ENCODE measurements at regions not wholly inside any gene's neighbourhood (a gene's known extent, or its start where the extent isn't known, plus 50 kb on each side); places are given as distances from the start of the nearest gene placed in this dataset.

- DNase-seq = no peak
These were observed 582.8 kb downstream of the TCERG1L start for GRCh38 chr10:130728531-130729215.

DNA sequence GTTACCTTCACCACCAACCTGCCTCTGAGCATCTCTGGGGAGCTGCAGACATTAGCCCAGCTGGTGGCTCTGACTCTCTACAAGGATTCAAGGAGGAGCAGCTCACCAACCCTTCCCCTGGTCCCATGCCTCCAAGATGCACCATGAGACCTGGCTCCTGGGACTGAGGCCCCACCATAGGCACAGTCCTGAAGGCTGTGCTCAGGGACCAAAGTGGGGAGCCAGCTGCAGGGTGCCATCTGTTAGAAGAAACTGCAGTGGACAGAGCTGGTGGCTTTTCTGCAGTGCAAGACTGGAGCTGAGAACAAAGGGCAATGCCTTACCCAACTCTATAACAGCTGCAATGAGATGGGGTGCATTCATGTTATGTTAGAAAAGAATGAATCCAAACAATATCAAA, 581.6 kb downstream of the TCERG1L start:
- no peak for DNase-seq

DNA sequence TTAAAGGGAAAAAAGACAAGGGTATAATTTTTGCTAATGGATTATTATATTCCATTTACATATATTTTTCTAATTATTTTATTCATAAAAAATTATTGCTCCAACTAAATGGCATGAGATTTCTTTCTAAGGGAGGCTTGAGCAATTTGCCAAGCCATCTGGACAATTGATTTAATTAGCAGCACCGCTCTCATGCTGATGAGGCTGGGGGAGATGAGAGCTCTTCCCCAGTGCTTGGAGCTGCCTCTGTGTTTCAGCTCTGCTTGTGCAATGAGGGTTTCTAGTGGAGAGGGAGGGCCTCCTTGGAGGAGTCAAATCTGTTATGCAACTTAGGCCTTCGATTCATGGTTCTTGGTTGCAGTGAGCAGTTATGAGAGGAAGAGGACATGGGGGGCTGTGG, 574.3 kb downstream of the TCERG1L start:
- no peak for DNase-seq

GRCh38 chr10:130737621-130738020, 573.9 kb downstream of the TCERG1L start:
- no peak for DNase-seq

GRCh38 chr10:130739016-130739756, 572.3 kb downstream of the TCERG1L start:
- no peak for DNase-seq

- no peak for DNase-seq
These were observed 571.8 kb downstream of the TCERG1L start for GRCh38 chr10:130739757-130740145.

DNA sequence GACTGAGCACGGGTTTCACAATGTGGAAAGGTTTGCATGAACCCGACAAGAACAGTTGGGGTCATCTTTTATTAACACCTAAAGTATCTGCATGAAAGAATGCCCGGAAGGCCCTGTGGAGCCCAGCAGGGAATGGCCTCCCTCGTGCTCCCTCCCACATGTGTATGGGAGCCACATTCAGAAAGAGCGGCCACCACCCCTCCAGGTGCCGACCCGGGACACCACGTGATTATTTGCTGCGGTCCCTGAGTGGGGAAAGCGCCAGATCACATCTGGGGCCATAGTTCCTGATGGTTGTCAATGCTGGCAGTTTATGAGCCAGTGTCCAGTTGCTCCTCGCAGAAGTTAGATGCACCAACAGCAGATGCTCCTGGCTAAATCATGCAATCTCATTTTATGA, 571.4 kb downstream of the TCERG1L start:
- DNase-seq = no peak

GRCh38 chr10:130740915-130741750, 570.4 kb downstream of the TCERG1L start:
- DNase-seq = no peak

DNA sequence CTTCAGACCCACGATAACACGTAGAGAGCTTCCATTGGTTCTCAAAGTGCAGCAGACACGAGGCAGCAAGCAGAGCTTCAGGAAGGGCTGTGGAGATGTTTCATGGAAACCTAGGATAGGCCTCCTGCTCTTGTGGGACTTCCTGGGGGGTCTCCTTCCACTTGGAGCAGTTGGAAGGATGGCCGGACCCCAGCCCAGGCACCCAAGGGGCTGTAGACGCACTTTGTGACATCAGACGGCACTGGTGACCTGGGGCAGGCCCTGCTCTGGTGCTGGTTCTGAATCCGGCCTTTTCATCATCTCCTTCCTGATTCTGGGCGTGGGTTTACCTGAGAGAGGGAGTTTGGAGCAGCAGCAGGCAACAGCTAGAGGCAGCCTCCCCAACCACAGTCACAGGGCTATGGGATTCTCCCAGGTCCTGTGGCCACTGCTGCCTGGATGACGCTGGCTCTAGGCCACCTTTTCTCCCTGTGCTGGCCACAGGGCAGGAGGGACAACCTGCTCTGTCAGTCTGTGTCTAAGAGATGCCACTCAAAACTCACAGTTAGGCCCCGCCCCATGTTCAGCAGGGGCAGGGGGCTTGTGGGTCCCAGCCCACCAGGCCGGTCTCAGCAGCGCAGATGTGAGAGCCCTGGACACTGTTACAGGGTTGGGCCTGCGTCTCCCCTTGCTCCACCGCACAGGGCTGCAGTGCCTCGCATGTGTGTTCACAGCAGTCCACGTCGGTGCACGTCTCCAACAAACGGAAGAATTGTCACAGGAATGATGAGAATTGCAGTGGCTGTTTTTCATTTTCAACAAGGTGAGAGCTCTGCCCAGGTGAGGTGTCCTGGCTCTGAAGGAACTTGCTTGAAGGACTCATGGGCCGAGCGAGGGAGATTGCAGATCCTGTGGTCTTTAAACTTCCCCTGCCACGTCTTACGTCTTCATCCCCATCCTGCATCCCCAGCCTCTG, 569.3 kb downstream of the TCERG1L start:
- no peak for DNase-seq

- DNase-seq = no peak
These were observed 568.4 kb downstream of the TCERG1L start for GRCh38 chr10:130742941-130743675.

DNA sequence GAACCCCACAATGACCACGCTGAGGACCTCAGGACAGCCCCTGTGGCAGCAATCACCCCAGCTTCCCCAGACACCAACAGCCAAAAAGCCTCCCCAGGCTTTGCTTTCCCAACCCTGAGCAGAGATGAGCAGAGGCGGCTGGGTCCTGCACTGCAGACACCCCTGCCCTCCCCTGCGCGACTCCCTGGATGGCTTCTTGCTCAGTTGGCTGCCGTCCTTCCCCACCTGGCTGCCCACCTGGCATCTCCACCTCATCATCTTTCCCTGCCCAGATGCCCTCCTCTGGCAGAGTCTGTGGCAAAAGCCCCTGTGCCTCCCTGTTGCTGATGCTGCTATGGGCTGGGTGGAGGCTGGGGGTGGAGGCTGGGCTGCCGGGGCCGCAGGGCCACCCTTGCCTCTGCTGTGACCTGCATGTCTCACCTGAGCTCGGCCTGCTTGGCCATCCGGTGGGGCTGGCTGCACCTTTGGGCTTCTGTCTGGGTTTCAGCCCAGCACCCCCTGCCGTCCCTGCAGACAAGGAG, 567.7 kb downstream of the TCERG1L start:
- no peak for DNase-seq

DNA sequence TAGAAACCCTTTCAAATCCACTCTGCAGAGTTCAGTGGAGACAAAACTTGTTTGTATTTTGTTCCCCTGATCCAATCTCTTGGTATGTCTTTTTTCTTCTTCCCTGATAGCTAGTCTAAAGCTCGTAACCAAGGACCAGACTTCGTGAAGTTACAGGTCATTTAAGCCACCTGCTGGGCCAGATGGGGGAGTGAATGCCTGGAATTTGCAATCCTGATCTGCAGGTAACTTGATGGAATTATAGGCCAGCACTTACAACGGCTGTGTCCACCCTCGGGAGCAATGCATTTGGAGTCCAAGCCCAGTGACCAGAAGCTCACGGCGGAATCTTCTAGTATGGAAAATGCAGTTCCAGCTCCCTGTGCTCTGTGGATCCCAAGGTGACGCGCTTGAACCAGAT, 566.9 kb downstream of the TCERG1L start:
- no peak for DNase-seq

- DNase-seq = no peak
These were observed 566.3 kb downstream of the TCERG1L start for GRCh38 chr10:130745251-130745650.

DNA sequence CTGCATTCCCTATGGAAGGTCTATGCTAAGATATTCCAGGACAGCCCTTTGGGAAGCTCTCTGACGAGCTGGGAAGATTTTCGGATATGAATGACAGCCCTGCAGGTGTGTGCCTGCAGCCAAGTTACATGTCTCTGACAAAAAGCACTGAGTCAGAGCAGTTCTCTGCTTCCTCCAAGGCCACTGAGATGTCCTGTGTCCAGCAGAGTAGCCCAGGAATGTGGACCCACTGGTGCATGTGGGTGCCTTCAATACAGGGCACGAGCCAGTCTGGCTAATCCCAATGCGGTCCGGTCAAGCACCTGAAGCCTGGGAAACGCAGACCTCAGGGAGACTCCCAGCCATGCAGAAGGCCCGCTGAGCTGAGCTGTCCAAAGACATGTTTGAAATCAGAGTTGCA, 565.7 kb downstream of the TCERG1L start:
- DNase-seq = no peak

DNA sequence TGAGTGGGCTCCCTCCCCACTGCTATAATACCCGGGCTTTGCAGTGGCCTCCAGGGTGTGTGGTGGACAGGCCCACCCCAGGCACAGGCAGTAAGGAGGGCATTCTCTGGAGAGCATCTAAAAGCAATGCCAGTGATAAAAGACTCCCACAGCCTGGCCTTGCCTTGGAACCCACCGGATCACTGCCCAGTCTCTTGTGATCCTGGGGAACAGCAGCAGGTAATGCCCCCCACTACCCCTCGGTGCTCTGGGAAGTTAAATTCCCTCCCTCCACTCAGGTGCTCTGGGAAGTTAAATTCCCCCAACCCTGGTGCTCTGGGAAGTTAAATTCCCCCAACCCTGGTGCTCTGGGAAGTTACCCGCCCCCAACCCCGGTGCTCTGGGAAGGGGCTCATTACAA, 565.2 kb downstream of the TCERG1L start:
- no peak for DNase-seq

- no peak for DNase-seq
These were observed 564.2 kb downstream of the TCERG1L start for GRCh38 chr10:130747356-130747755.

DNA sequence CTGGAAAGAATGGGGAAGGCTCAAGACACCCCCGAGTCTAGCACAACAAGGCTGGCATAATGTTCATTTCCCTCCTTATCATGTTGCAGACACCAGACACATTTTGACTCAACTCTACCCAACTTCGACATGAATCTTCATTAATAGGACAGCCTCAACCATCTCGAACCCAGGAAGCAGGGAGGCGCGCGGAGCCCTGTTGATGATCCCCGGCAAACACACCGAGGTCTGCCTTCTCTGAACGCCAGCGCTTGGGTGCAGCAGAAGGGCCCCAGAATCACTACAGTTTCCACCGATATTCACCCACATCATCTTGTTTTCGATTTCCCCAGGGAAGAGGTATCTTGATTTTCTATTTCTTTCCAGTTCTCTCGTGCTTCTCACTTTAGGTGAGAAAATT, 563.6 kb downstream of the TCERG1L start:
- DNase-seq = no peak

DNA sequence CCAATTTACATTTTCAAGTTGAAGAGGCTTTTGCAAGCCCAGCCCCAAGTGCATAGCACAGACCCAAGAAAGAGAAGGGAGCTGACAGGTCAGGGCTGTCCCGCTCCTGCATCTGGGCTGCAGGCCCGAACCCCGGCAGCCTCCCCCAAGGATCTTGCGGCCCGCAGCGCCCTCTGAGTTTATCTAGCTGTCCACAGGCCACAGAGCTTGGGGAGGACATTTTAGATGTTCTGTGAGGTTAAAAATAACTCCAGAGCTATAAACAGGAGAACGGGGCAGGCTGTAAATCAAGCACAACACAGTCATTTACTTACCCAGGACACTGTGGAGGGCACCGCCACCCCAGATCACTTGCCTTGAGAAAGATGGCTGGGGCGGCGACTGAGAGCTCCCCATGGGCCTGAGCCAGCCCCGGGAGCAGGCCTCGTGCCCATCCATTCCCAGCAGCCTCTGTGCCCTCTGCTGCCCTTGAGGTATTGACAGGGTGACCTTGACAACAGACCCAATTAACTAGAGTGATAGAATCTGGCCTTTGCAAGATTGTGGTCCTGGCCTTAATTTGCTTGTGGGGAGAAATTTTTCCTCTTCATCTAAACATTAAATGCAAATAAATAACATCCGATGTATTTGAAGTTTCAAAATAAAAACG, 563.0 kb downstream of the TCERG1L start:
- no peak for DNase-seq

DNA sequence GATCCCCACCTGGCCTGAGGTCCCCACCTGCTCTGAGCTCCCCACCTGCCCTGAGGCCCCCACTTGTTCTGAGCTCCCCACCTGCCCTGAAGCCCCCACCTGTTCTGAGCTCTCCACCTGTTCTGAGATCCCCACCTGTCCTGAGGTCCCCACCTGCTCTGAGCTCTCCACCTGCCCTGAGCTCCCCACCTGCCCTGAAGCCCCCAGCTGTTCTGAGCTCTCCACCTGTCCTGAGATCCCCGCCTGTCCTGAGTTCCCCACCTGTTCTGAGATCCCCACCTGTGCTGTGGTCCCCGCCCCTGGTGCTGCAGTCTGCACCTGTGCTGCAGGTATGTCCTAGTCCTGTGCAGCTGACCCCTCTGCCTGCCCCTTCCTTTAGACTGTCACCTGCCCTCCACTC, 561.6 kb downstream of the TCERG1L start:
- DNase-seq = no peak

DNA sequence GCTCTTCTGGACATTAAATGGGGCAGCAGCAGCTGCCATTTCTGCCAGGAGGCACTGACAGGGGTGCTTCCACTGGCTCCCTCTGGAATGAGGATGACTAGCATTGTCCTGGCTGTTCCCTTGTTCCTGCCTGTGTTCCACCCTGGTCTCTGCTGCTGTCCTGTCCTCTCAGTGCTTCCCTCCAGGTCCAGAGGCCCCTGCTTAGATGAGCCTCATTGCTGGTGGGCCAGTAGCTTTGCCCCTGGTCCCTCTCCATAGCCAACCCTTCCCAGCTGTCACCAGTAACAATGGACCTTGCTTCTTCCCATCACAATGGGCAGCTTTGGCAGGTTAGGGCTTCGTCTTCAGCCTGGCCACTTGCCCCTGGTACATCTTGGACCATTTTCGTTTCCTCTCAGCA, 561.1 kb downstream of the TCERG1L start:
- DNase-seq = no peak
